Activated T-cell treated with anti-CD3 and anti-CD28 coated beads, Interleukin-2, amount 50 U/mL, for 72 hours (primary cell): ENCODE measurements at regions not wholly inside any gene's neighbourhood (a gene's known extent, or its start where the extent isn't known, plus 50 kb on each side); places are given as distances from the start of the nearest gene placed in this dataset.

ENCODE experiments used
- ATAC-seq, 2 donors: fragments of 150-1000 bp; cut with Tn5 transposase; replicated peaks in 1 of 2; 2 replicates each; pipeline ENCODE4 v1.10.0; 2021; ENCODE audit warnings: moderate library complexity in 2 of 2, mild to moderate bottlenecking in 1 of 2
- DNase-seq, 2 donors: peaks; one replicate each; pipeline ENCODE4 v3.0.0; 2021 to 2022; ENCODE audit warnings: mixed read lengths in 1 of 2
- H3K27ac Mint-ChIP-seq: one replicate; pipeline ENCODE4 v1.8.0; 2022; ENCODE audit warnings: mild to moderate bottlenecking, moderate library complexity, mixed read lengths
- H3K27me3 Mint-ChIP-seq: one replicate; pipeline ENCODE4 v1.8.0; 2022; ENCODE audit warnings: low read depth, mixed read lengths
- H3K36me3 Mint-ChIP-seq, 2 donors: one replicate each; pipeline ENCODE4 v1.8.0; 2022; ENCODE audit warnings: mixed read lengths in 2 of 2, mild to moderate bottlenecking in 1 of 2; ENCODE audit not compliant: insufficient read depth in 2 of 2
- H3K4me1 Mint-ChIP-seq: one replicate; pipeline ENCODE4 v1.8.0; 2022; ENCODE audit warnings: low read depth, mixed read lengths
- H3K4me3 Mint-ChIP-seq, 2 donors: one replicate each; pipeline ENCODE4 v1.8.0; 2022; ENCODE audit warnings: mild to moderate bottlenecking in 2 of 2, mixed read lengths in 2 of 2, moderate library complexity in 2 of 2
- H3K9me3 Mint-ChIP-seq, 2 donors: one replicate each; pipeline ENCODE4 v1.8.0; 2022; ENCODE audit warnings: mixed read lengths in 2 of 2

- H3K4me3 Mint-ChIP-seq = no peak overlapping the region
- no peaks in the 10 kb centered on the region for H3K36me3 Mint-ChIP-seq
- no peaks in the 10 kb centered on the region for H3K27me3 Mint-ChIP-seq
- H3K4me1 Mint-ChIP-seq = peaks cover 7% of the 10 kb centered on the region
- no peaks in the 10 kb centered on the region for H3K9me3 Mint-ChIP-seq
- ATAC-seq (no peak), DNase-seq (no peak)
- H3K27ac Mint-ChIP-seq = no peak overlapping the region
Measured at GRCh38 chr1:8191474-8191873, 126.4 kb upstream of the SLC45A1 start.

DNA sequence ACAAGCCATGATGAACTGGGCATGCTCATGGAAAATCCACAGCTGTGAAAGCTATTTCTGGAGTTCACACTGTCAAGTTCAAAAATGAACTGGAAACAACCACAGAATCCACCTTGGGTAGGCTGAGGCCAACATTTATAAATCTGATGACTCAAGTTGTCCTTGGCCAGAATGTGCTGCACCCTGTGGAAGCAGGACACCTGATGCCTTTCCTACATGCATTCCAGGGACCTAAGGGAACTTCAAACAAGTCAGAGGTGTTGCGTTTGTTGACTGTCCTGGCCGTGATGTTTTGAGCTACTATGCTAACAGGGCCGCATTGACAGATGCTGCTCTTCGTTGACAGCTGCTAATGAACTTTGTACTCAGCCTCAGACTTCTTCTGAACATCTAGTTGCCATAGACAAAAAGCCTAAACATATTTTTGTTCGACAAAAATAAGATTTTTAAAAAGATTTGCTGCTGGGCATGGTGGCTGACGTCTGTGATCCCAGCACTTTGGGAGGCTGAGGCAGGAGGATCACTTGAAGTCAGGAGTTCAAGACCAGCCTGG lies 127.9 kb upstream of the SLC45A1 start:
- H3K36me3 Mint-ChIP-seq = no peaks in the 10 kb centered on the region
- H3K4me1 Mint-ChIP-seq = peaks cover 7% of the 10 kb centered on the region
- no peaks in the 10 kb centered on the region for H3K27me3 Mint-ChIP-seq
- H3K9me3 Mint-ChIP-seq = no peaks in the 10 kb centered on the region
- no peak overlapping the region for H3K27ac Mint-ChIP-seq
- no peak for DNase-seq
- no peak for ATAC-seq
- H3K4me3 Mint-ChIP-seq = no peak overlapping the region

DNA sequence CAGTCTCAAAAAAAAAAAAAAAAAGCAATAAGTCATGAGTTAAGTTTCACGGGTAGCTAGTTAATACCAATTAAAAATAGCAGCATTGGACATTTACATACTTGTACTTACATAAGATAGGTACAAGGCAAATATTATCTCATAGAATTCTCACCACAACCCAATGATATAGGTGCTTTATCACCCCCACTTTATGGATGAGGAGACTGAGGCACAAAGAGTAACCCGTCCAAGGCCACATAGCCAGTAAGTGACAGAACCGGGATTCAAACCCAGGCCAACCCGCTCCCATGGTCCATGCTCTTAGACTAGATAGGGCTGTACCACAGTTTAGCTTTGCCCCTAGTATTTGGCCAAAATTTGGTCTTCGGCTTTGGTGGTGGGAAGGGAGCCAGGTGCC lies 132.5 kb upstream of the SLC45A1 start:
- Mint-ChIP-seq H3K27ac (no peak overlapping the region), H3K9me3 (no peaks in the 10 kb centered on the region), H3K4me1 (peaks cover 23% of the 10 kb centered on the region), H3K27me3 (no peaks in the 10 kb centered on the region), H3K36me3 (peaks cover 0 to under 1% of the 10 kb centered on the region in 2 donors), H3K4me3 (no peak overlapping the region)
- no peak for ATAC-seq
- DNase-seq = no peak

GRCh38 chr1:8184301-8184700 lies 133.6 kb upstream of the SLC45A1 start:
- Mint-ChIP-seq H3K4me3 (no peak overlapping the region), H3K4me1 (peaks cover 23% of the 10 kb centered on the region)

DNA sequence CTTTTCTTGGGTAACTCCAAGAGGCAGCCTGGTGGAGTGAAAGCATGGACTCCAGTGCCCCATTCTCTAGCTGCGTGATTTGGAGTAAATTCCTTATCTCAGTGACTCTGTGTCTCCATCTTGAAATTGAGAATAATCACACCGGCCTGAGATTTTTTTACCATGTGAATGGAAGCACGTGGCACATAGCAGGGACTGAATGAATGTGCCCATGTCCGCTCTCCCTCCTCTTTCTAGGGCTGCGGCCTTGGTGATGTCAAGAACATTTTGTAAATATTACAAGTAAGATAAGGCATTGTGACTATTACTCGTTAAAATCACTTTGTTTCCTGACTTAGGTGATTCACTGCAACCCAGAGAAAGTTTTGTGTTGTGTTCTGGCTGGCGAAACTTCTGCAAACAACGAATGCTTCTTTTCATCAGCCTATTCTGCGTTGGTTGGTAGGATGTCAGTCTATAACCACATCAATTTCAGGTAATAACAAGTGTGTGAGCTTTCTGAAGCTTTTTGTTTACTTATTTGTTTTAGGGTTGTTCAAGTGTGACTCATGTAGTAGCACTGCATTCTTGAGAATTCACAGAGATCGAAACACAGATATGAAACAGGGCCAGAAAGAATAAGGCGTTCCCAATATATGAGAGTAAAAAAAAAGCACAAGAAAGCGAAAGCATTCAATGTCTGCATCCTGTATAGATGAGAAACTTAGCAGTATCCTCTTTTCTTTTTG lies 135.7 kb upstream of the SLC45A1 start:
- peaks cover 6 to 8% of the 10 kb centered on the region in 2 donors for H3K9me3 Mint-ChIP-seq
- ATAC-seq = peak; percentile 88 to 91
- H3K36me3 Mint-ChIP-seq = peaks cover 3 to 15% of the 10 kb centered on the region in 2 donors
- peak overlapping the region; percentile 44 to 48 for H3K4me3 Mint-ChIP-seq
- peak; percentile 11 to 12 for DNase-seq
- H3K4me1 Mint-ChIP-seq = peaks cover 23% of the 10 kb centered on the region
- peak overlapping the region; percentile 25 for H3K27ac Mint-ChIP-seq
- H3K27me3 Mint-ChIP-seq = no peaks in the 10 kb centered on the region

More at GRCh38 chr1:8184301-8184700, 133.6 kb upstream of the SLC45A1 start:
- DNase-seq = no peak
- Mint-ChIP-seq H3K9me3 (peaks cover 3 to 5% of the 10 kb centered on the region in 2 donors), H3K27me3 (no peaks in the 10 kb centered on the region), H3K36me3 (peaks cover 0 to 6% of the 10 kb centered on the region in 2 donors), H3K27ac (no peak overlapping the region)
- no peak for ATAC-seq

DNA sequence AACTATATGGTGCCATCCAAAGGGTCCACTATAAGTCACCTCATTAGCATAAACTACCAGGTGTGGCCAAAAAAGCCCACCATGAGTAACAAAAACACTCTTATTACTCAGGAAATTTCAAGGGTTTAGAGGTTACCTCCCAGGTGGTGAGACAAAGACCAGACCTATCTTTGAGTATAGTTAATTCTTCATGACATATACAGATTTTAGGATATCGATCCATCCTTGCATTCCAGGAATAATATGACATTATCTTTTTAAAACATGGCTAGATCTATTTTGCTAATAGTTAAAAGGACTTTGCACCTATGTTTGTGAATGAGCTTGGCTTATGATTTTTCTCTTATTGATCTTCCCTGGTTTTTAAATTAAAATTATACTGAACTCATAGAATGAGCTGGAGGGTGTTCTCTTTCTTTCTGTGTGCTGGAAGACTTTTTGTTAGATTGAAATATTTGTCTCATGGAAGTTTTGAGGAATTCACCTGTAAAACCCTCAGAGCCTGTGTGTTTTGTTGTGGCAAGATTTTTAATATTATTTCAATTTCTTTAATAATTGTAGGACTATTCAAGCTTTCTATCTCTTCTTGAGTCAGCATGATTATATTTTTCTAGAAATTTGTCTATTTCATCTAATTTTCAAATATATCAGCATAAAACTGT lies 138.7 kb upstream of the SLC45A1 start:
- no peak overlapping the region for H3K27ac Mint-ChIP-seq
- no peak overlapping the region for H3K4me3 Mint-ChIP-seq
- ATAC-seq (no peak), DNase-seq (no peak)
- no peaks in the 10 kb centered on the region for H3K27me3 Mint-ChIP-seq
- peaks cover 6 to 8% of the 10 kb centered on the region in 2 donors for H3K9me3 Mint-ChIP-seq
- peaks cover 23% of the 10 kb centered on the region for H3K4me1 Mint-ChIP-seq
- peaks cover 3 to 15% of the 10 kb centered on the region in 2 donors for H3K36me3 Mint-ChIP-seq

GRCh38 chr1:8176279-8176678 lies 141.6 kb upstream of the SLC45A1 start:
- no peak for DNase-seq
- Mint-ChIP-seq H3K9me3 (peaks cover 6 to 8% of the 10 kb centered on the region in 2 donors), H3K4me1 (no peaks in the 10 kb centered on the region), H3K27ac (no peak overlapping the region), H3K27me3 (no peaks in the 10 kb centered on the region), H3K36me3 (peaks cover 3 to 15% of the 10 kb centered on the region in 2 donors), H3K4me3 (no peak overlapping the region)
- no peak for ATAC-seq

GRCh38 chr1:8174807-8175206 lies 143.1 kb upstream of the SLC45A1 start:
- peaks cover 5% of the 10 kb centered on the region for H3K4me1 Mint-ChIP-seq
- H3K4me3 Mint-ChIP-seq = no peak overlapping the region
- H3K27me3 Mint-ChIP-seq = no peaks in the 10 kb centered on the region
- no peak for DNase-seq
- no peak overlapping the region for H3K27ac Mint-ChIP-seq
- H3K36me3 Mint-ChIP-seq = peaks cover 3 to 11% of the 10 kb centered on the region in 2 donors
- no peak for ATAC-seq
- H3K9me3 Mint-ChIP-seq = peaks cover 4 to 6% of the 10 kb centered on the region in 2 donors

GRCh38 chr1:8171751-8172464 lies 145.8 kb upstream of the ERRFI1 start:
- H3K9me3 Mint-ChIP-seq = no peaks in the 10 kb centered on the region
- no peaks in the 10 kb centered on the region for H3K27me3 Mint-ChIP-seq
- H3K27ac Mint-ChIP-seq = no peak overlapping the region
- ATAC-seq (no peak), DNase-seq (no peak)
- no peaks in the 10 kb centered on the region for H3K36me3 Mint-ChIP-seq
- peaks cover 29% of the 10 kb centered on the region for H3K4me1 Mint-ChIP-seq
- H3K4me3 Mint-ChIP-seq = no peak overlapping the region

- peak in 1 of 2 donors; percentile 12 for ATAC-seq
- Mint-ChIP-seq H3K27me3 (no peaks in the 10 kb centered on the region), H3K4me1 (peaks cover 45% of the 10 kb centered on the region), H3K27ac (peak overlapping the region; percentile 80), H3K4me3 (peak overlapping the region in 1 of 2 donors; percentile 38), H3K9me3 (no peaks in the 10 kb centered on the region), H3K36me3 (no peaks in the 10 kb centered on the region)
- DNase-seq = no peak
Measured at GRCh38 chr1:8170059-8170835, 144.1 kb upstream of the ERRFI1 start.

GRCh38 chr1:8169364-8170058 lies 143.4 kb upstream of the ERRFI1 start:
- peak; percentile 73 to 78 for ATAC-seq
- Mint-ChIP-seq H3K9me3 (no peaks in the 10 kb centered on the region), H3K27ac (peak overlapping the region; percentile 80), H3K36me3 (no peaks in the 10 kb centered on the region), H3K4me1 (peaks cover 46% of the 10 kb centered on the region), H3K27me3 (no peaks in the 10 kb centered on the region), H3K4me3 (peak overlapping the region; percentile 54 to 76)
- peak; percentile 48 to 53 for DNase-seq

GRCh38 chr1:8167936-8168335 lies 141.8 kb upstream of the ERRFI1 start:
- H3K4me3 Mint-ChIP-seq = no peak overlapping the region
- peak; percentile 8 to 12 for DNase-seq
- H3K36me3 Mint-ChIP-seq = no peaks in the 10 kb centered on the region
- H3K9me3 Mint-ChIP-seq = no peaks in the 10 kb centered on the region
- peaks cover 46% of the 10 kb centered on the region for H3K4me1 Mint-ChIP-seq
- peak; percentile 24 to 39 for ATAC-seq
- no peak overlapping the region for H3K27ac Mint-ChIP-seq
- no peaks in the 10 kb centered on the region for H3K27me3 Mint-ChIP-seq
